ENCODE measurements at regions not wholly inside any gene's neighbourhood (a gene's known extent, or its start where the extent isn't known, plus 50 kb on each side); places are given as distances from the start of the nearest gene placed in this dataset.
A peak's percentile ranks its signal among the peaks of the same experiment; 100 is the strongest.

GRCh38 chr14:55773984-55774545 lies 194.1 kb downstream of the KTN1 start:
- Histone ChIP-seq H3K36me3 (no peaks in the 10 kb centered on the region), H3K9me3 (no peaks in the 10 kb centered on the region), H3K4me3 (no peak overlapping the region), H3K27ac (no peak overlapping the region), H3K27me3 (no peaks in the 10 kb centered on the region), H3K4me1 (no peaks in the 10 kb centered on the region)
- TF ChIP-seq, protein P1, sequence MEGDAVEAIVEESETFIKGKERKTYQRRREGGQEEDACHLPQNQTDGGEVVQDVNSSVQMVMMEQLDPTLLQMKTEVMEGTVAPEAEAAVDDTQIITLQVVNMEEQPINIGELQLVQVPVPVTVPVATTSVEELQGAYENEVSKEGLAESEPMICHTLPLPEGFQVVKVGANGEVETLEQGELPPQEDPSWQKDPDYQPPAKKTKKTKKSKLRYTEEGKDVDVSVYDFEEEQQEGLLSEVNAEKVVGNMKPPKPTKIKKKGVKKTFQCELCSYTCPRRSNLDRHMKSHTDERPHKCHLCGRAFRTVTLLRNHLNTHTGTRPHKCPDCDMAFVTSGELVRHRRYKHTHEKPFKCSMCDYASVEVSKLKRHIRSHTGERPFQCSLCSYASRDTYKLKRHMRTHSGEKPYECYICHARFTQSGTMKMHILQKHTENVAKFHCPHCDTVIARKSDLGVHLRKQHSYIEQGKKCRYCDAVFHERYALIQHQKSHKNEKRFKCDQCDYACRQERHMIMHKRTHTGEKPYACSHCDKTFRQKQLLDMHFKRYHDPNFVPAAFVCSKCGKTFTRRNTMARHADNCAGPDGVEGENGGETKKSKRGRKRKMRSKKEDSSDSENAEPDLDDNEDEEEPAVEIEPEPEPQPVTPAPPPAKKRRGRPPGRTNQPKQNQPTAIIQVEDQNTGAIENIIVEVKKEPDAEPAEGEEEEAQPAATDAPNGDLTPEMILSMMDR (IDR thresholded peaks at IDR 0.05), result no peak
- intact Hi-C loops (cut with DNase I), result no loop called here
- DNase-seq (ENCODE audit: low spot score in 2 of 2), result no peak

- no peaks in the 10 kb centered on the region for H3K36me3 ChIP-seq
- no peak for DNase-seq (ENCODE audit: low spot score in 2 of 2)
- intact Hi-C loops (cut with DNase I), result no loop called here
- H3K9me3 ChIP-seq, result no peaks in the 10 kb centered on the region
- no peak overlapping the region for H3K27ac ChIP-seq
- no peaks in the 10 kb centered on the region for H3K27me3 ChIP-seq
- peaks cover 0 to 14% of the 10 kb centered on the region in 2 donors for H3K4me1 ChIP-seq
- H3K4me3 ChIP-seq, result no peak overlapping the region
- TF ChIP-seq, protein P1 (IDR thresholded peaks at IDR 0.05), result no peak
Measured at GRCh38 chr14:55777877-55778276, 197.9 kb downstream of the KTN1 start.

- intact Hi-C loops (cut with DNase I), result loop anchor here (1.0 to 5.0 kb wide), 2 partner anchors 40 to 333 kb away; no protein-coding TSS in a partner anchor
- peak in 1 of 2 donors; percentile 82 for DNase-seq (ENCODE audit: low spot score in 2 of 2)
- Histone ChIP-seq H3K36me3 (no peaks in the 10 kb centered on the region), H3K27ac (peak overlapping the region; percentile 46 to 70), H3K27me3 (no peaks in the 10 kb centered on the region), H3K4me1 (peaks cover 0 to 15% of the 10 kb centered on the region in 2 donors), H3K9me3 (no peaks in the 10 kb centered on the region), H3K4me3 (peak overlapping the region in 1 of 2 donors; percentile 5)
- TF ChIP-seq, protein P1 (IDR thresholded peaks at IDR 0.05), result no peak
Measured at GRCh38 chr14:55780156-55780946, 200.3 kb downstream of the KTN1 start.

GRCh38 chr14:55781046-55781445 lies 201.0 kb downstream of the KTN1 start:
- DNase-seq (ENCODE audit: low spot score in 2 of 2), result no peak
- no peaks in the 10 kb centered on the region for H3K36me3 ChIP-seq
- no peaks in the 10 kb centered on the region for H3K9me3 ChIP-seq
- intact Hi-C loops (cut with DNase I), result loop anchor here (5.0 kb wide), 1 partner anchor 334 kb away; no protein-coding TSS in a partner anchor
- H3K4me1 ChIP-seq, result peaks cover 0 to 17% of the 10 kb centered on the region in 2 donors
- no peaks in the 10 kb centered on the region for H3K27me3 ChIP-seq
- no peak overlapping the region for H3K4me3 ChIP-seq
- TF ChIP-seq, protein P1 (IDR thresholded peaks at IDR 0.05), result no peak
- H3K27ac ChIP-seq, result peak overlapping the region; percentile 46 to 70

DNA sequence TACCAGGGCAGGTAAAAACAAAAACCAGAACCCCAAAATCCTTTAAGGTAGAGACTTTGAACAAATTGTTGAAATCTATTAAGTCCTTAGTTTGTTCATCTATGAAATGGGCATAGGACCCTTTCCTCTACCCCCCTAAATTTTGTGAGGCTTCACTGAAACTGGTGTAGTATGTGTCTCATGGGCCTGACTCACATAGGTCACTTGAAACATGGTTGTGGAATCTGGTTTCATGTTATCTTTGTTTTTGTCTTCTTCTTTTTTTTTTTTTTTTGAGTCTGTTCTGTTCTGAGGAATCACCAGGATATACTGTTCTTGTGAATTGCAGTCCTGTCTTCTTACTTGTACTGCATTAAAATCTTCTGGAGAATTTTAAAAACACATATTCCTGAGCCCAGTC lies 202.2 kb downstream of the KTN1 start:
- Histone ChIP-seq H3K4me1 (peaks cover 0 to 17% of the 10 kb centered on the region in 2 donors), H3K4me3 (no peak overlapping the region), H3K27ac (peak overlapping the region in 1 of 2 donors; percentile 70), H3K9me3 (no peaks in the 10 kb centered on the region), H3K36me3 (no peaks in the 10 kb centered on the region), H3K27me3 (no peaks in the 10 kb centered on the region)
- intact Hi-C loops (cut with DNase I), result loop anchor here (5.0 kb wide), 1 partner anchor 335 kb away; no protein-coding TSS in a partner anchor
- DNase-seq (ENCODE audit: low spot score in 2 of 2), result no peak
- TF ChIP-seq, protein P1 (IDR thresholded peaks at IDR 0.05), result no peak

Measured in ascending aorta (tissue), 2 donors.